HG02840 (cell line): ENCODE measurements at regions not wholly inside any gene's neighbourhood (a gene's known extent, or its start where the extent isn't known, plus 50 kb on each side); places are given as distances from the start of the nearest gene placed in this dataset.
A peak's percentile ranks its signal among the peaks of the same experiment; 100 is the strongest.
"Not testable (repeated sequence)": the region's sequence is repeated elsewhere in the genome, so short reads cannot be mapped to it uniquely, and the experiment has no call there.

Source experiments
- ATAC-seq: cut with Tn5 transposase; IDR thresholded peaks from one replicate; pipeline ENCODE4 v1.9.1; 2021; ENCODE audit warnings: mild to moderate bottlenecking, moderate library complexity, moderate number of reproducible peaks; ENCODE audit not compliant: unreplicated experiment, low FRiP score

DNA sequence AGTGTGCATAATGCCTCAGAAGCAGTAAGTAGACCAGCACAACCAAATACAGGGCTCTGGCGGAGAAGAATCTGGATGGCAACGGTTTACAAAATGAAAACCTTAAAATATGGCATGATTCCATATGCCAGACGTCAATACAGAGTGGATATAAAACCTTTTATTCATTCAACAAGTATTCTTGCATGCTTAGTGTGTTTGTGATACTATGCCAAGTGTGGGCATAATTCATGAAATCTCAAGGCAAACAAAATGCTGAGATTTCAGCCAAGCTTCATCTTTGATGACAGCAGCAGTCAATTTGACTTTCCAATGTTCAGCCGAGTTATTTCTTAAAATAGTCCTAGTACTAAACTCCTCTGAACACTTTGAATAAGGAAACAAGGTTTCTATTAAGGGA, 119.4 kb downstream of the CD24 start:
- no peak for ATAC-seq

DNA sequence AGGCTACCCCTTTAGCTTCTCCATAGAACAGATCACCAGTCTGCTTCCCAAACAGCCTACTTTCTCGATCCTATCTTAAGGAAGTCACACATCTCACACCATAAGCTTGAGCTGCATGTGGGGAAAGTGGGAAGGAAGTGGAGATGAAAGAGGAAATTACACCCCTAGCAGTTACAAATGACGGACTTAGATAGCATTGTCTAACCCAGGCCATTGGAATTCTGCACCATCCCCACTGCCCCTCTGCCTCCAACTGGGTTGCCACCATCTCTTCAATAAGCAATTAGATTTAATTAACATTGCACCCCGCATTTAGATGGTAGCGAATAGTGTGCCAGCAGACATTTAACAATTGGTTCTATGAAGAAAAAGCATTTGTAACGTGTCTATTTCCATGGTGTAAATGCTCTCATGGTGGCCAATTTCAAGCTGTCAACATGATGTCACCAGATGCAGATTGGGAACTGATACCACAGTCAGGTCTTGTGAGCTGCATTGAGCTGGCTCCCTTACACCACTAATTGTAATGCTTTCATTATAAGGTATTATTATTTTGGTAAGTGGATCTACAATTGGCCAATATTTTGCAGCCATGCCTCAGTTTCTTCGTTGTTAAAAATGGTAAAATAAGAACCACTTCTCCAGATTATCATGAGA, 124.7 kb downstream of the CD24 start:
- ATAC-seq, result no peak

DNA sequence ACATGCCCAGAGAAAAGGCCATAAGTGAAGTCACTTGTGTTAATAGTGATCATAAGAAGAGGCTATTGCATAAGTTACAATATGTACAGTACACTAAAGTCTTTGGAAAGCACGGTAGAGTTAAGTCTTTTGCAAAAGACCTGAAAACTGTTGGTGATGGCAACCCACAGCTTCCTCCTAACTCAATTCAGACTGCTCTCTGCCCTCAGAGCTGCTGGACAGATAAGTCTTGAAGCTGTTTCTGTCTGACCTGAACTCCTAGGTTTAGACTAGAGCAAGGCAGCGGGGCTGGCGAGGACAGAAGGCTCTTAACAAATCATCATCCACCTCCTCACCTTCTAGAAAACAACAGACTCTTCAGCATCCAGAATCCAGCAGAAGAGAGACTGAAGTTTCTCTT, 125.4 kb downstream of the CD24 start:
- no peak for ATAC-seq

DNA sequence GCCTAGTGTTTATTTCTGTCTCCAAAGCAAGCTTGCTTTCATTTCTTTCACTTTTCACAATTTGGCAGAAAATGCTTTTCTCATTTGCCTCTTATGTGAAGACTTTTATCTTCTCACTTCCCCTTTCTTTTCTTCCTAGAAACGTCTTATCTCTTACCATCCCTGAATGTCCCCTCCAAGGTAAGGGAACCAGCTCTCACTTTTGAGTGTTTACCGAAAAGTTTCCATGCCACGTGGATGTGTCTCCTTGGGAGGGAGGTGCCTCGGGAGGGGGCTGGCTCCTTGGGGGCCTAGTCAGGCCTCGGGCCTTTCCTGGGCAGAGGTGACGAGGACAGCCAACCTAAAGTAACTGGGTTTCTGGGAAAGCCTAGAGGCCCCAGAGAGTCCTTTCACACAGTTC, 127.4 kb downstream of the CD24 start:
- no peak for ATAC-seq

DNA sequence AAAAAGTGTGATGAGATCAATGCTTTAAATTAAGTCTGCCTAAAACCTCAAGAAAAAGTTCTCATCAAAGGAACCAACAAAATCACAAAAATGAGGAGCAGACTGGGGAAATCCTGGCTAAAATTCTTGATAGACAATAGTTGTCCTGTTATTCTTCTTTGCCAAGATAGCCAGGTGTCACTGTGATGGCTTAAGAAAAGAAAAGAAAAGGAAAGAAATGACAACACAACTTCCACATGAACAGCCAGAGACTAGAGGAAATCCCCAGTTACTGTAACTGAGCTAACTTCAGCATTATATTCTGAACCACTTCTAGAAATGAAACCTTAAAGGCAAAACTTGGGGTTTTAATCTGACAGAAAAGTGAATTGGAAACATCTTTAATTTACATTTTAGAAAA, 129.6 kb downstream of the CD24 start:
- peak; percentile 60 for ATAC-seq

DNA sequence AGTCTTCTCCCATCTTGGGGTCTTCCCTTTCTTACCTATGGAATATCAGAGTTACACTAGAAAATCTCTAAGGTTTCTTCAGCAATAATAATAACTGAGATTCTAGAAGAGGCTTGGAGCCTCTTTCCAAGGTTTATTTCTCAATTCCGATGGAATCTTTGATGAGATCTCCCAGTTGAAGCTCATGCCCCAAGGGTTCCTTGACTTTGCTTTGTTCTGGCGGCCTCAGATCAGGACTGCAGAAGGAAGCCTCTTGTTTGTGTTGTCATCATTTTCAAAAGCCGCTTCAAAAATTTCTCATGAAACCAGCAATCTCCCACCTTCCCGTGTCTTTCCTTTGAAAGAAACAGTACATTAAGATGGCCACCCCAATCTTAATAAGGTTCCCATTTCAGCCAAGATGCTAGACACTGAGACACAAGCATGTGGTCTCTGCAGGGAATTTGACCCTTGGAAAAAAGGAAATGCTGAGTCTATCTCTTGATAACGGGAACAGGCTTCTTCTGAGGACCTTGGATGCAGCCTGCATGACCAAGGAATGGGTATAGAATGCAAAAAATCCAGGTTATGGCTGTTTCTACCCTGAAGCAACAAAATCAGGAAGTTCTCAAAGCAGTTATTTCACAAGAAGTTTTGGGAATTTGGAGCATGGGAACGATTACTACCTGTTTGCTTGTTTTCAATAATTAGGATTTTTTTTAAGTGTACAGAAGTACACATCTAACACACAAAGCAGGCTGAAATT, 141.6 kb downstream of the CD24 start:
- no peak for ATAC-seq

DNA sequence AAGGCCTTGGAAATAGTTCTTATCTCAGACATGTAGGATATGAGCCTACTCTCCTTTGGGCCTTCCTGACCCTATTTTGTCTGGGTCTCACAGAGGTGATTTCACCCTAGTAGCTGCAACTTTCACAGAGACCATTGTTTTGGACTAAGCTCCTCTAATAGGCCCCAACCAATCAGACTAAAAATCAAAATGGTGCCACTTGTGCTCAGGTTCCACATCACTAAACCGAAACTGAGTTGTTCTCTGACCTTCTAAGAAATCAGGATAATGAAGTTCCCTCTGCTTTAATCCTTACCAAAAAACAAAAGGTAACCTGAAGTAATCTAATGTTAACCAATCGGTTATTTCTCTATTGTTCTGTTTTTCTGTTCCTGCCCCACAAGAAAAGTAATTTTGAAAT, 143.6 kb downstream of the CD24 start:
- ATAC-seq, result no peak

DNA sequence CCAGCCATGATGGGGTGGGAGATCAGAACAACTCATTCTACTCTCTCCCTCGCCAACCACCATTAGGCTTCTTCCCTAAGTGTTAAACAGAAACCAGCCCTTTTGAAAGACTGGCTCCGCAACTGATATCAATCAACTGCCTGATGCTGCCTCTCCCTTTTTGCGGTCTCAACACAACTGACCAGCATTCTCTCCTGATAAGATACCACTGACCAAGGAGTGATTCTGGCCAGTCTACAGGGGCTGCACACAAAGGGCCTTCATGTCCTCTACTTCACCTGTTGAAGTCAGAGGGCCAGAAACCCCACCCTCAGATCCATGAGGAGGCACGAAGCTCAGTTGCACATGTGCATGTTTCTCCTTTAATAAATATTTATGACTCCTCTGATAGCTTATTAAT, 145.1 kb downstream of the CD24 start:
- ATAC-seq, result no peak

DNA sequence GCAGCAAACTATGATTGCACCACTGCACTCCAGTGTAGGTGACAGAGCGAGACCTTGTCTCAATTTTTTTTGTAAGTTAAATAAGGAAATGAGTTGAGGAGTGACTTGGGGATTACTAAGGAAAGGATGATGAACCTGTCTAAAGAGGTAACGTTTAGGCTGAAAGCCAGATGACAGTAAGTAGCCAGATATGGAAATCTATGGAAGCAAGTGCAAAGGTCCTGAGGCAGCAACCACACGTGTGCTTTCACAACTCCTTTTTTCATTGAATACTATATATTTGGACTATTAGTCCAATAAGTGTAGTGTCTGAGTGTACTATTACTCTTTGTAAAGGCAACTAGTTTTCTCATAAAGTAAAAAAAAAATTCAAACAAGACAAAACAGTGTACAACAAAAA, 147.4 kb downstream of the CD24 start:
- no peak for ATAC-seq

DNA sequence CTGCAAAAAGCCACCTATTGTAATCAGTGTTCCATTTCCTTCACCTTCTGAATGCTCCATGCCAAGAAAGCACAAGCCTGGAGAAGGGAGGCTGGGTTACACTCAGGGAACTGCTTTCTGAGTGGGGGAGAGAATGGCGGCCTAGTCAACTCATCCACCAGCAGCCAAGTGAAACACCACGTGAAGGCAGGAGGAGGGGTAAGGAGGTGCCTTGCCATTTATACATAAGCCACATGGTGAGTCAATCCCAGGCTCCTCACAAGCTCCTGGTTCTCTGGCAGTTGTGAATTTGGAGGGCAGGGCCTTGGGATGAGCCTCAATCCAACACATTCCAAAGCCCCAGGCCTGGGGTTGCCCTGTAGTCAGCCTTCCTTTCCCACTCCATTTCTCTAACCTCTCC, 149.4 kb downstream of the CD24 start:
- ATAC-seq, result no peak

DNA sequence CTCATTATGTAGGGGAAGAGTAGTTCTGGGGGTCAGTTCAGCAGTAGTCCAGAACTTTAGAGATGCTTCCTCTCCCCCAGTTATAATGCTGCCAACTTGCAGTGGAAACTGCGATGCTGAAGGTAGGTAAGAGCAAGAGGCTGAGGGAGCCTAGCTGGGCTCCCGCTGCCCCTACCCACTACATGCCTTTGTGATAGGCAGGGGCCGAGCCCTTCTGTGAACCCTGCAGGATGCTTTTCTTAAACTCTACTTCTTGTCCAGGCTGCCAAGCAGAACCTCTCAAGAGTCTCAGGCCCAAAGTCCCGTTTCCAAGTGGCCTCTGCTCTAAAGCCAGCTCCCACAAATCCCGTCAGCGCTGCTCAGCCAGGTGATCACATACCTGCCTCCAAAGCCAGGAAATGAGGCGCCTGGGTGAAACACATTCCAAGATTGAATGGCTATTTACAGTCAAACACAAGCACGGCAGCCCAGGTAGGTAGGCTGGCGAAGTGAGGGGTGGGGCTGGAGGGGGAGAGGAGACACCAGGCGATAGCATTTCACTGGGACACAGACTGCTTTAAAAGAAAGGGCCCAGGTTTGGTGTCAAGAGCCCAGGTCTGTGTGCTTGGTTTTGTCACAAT, 150.7 kb downstream of the CD24 start:
- no peak for ATAC-seq

DNA sequence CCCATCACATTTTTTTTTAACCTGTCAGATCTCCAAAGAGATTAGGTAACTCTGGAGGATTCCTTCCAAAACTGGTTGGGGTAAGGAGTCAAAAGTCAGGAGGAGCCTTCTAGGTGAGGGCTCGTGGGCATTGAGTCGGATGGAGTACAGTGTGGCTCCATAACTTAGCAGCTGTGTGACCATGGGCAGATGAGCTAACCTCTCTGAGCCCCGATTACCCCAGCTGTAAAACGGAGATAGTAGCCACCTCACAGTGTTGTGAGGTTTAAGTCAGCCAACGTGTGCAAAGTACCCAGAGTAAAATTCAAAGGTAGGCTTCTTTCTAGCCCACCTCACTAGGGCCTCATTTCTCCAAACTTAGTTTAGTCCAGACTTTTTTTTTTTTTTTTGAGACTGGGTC, 151.5 kb downstream of the CD24 start:
- no peak for ATAC-seq

DNA sequence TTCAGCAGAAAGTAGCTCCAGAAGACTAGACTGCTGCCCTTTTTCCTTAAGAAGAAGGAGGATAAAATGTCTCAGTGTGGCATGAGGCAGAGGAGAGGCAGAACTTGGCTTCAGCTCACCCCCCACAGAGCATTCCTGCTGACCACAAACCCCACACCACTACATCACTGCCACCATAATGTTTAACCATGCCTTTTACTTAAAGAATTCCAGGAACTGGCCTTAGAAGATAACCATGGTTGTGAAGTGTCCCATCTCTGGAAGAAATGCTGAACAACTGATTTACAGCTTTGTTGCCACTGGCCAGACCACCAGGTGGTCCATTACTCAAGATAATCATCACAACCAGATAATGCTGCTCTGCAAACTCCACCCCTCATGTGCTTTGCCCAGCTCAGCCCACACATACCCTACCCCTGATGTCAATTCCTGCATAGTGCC, 154.1 kb downstream of the CD24 start:
- no peak for ATAC-seq

DNA sequence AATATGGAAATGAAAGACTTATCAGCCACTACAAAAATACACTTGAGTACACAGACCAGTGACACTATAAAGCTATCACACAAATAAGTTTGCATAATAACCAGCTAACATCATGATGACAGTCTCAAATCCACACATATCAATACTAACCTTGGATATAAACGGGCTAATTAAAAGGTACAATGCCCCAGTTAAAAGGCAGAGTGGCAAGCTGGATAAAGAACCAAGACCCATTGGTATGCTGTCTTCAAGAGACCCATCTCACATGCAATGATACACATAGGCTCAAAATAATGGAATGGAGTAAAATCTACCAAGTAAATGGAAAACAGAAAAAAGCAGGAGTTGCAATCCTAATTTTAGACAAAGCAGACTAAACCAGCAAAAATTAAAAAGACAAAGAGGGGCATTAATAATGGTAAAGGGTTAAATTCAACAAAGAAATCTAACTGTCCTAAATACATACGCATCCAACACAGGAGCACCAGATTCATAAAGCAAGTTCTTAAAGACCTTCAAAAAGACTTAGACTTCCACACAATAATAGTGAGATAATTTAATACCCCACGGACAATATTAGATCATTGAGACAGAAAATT, 163.3 kb downstream of the CD24 start:
- no peak for ATAC-seq

DNA sequence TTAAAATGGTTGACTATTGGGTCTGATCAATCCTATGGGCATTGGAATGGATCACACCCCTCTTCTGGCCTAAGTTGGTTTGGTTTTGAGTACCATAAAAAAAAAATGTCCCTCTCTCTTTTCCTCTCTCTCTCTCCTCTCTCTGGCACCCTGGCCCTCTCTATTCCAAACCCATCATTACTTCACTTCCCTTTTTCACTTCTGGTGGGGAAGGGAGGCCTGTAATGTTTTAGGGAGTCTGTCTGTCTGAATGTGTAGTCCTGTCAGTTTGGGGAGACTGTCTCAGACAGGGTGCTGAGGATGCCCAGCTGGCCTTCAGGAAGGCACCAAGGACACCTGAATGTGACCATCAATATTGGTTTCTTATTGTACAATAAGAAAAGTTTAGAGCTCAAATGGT, 165.8 kb downstream of the CD24 start:
- no peak for ATAC-seq

DNA sequence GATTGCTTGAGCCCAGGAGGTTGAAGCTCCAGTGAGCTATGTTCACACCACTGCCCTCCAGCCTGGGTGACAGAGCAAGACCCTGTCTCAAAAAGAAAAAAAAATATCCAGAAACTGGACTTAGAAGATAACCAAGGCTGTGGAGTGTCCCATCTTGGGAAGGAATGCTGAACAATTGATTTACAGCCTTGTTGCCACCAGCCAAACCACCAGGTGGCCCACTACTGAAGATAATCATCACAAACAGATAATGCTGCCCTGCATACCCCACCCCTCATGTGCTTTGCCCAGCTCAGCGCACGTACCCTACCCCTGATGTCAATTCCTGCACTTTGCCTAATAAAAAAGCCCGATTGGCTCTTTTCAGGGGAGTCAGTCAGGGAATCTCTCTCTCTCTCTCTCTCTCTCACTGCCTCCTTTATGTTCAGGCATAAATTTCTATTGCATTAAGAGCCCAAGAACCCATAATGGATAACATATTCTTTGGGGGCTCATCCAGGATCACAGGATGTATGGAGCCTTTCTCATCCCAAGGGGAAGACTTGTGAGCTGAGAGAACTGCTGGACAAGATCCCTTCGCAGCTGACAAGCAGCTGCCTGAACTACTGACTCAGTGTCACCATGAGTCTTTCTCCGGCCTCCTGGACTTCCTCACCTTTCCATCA, 166.4 kb downstream of the CD24 start:
- ATAC-seq, result no peak

DNA sequence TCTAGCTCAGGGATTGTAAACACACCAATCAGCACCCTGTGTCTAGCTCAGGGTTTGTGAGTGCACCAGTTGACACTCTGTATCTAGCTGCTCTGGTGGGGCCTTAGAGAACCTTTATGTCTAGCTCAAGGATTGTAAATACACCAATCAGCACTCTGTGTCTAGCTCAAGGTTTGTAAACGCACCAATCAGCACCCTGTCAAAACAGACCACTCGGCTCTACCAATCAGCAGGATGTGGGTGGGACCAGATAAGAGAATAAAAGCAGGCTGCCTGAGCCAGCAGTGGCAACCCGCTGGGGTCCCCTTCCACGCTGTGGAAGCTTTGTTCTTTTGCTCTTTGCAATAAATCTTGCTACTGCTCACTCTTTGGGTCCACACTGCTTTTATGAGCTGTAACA, 168.3 kb downstream of the CD24 start:
- ATAC-seq, result not testable (repeated sequence)

DNA sequence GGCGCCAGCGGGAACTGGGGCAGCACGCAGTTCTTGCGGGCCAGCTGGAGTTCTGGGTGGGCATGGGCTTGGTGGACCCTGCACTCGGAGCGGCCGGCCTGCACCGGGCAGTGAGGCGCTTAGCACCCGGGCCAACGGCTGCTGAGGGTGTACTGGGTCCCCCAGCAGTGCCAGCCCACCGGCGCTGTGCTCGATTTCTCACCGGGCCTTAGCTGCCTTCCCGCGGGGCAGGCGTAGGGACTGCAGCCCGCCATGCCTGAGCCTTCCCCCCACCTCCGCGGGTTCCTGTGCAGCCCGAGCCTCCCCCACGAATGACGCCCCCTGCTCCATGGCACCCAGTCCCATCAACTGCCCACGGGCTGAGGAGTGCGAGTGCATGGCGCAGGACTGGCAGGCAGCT, 168.8 kb downstream of the CD24 start:
- ATAC-seq, result no peak

DNA sequence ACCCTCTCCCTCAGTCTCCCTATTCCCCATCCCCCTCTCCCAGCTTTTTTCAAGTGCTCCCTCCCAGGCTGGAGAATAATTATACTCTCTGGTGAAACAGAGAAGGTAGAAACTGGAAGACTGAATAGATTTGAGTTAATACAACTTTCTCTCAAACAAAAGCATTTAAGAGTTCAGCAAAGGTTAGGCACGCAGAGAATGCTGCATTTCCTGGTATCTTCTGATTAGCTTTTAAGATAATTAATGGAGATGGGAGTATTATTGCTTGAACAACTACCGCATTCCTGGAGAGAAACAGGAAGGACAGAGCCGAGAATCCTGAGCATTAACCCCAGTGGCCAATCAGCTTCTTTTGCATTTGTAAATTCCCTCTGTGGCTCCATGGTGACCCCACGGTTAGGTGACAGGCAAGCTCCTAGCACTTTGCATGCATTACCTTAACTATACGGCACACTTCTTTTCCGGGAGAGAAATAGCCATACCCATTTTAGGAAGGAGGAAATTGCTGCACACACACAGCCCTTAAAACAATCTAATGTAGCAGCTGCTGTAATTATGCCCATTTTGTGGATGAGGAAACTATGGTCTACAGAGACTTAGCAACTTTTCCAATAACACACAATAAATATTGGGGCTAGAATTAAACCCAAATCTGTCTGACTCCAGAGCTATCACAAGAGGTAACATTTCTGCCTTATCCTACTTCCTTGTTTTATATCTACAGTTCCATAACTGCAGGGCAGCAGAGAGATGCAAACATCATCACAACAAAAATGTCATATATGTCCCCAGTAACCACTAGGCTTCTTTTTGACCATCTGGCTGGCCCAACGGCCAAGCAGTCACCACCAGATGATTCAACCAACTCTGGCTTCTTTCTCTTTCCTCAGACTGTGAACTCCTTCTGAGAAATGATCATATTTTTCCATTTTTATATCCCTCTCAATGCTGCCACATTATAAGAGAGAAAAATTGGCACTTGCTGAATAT, 169.9 kb downstream of the CD24 start:
- no peak for ATAC-seq

DNA sequence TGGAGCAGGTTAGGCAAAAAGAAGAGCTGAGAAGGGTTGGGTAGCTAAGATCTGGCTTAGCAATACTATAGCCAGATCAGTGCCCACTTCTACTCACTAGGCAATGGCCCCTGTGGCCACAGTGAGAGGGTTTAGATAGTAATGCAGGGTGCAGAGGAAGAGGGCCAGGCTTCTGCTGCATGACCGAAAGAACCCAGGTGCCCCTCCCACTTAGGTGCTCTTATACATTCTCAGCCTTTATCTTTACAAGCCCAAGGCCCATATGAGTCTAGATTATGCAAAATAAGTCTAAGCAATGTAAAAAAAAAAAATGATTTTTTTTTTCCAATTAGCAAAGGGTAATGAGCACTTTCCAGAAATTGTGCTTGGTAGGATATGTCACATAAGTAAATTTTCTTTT, 171.3 kb downstream of the CD24 start:
- ATAC-seq, result no peak
